ENCODE measurements at regions not wholly inside any gene's neighbourhood (a gene's known extent, or its start where the extent isn't known, plus 50 kb on each side); places are given as distances from the start of the nearest gene placed in this dataset.
"Not testable (repeated sequence)": the region's sequence is repeated elsewhere in the genome, so short reads cannot be mapped to it uniquely, and the experiment has no call there.

GRCh38 chr14:31911160-31911559, 165.9 kb upstream of the ARHGAP5 start:
- no peak for TF ChIP-seq CTCF (IDR thresholded peaks at IDR 0.05)
- Mint-ChIP-seq H3K4me3 (no peak overlapping the region), H3K36me3 (ENCODE audit: low read depth) (peaks cover 12% of the 10 kb centered on the region), H3K27ac (no peak overlapping the region), H3K9me3 (peaks cover 28% of the 10 kb centered on the region), H3K4me1 (no peaks in the 10 kb centered on the region), H3K27me3 (ENCODE audit: low read depth, poor library complexity) (peaks cover 6% of the 10 kb centered on the region)
- no peak for DNase-seq

- Mint-ChIP-seq H3K27ac (no peak overlapping the region), H3K4me1 (no peaks in the 10 kb centered on the region), H3K36me3 (ENCODE audit: low read depth) (peaks cover 12% of the 10 kb centered on the region), H3K27me3 (ENCODE audit: low read depth, poor library complexity) (peaks cover 6% of the 10 kb centered on the region), H3K9me3 (peaks cover 28% of the 10 kb centered on the region), H3K4me3 (no peak overlapping the region)
- no peak for DNase-seq
- no peak for TF ChIP-seq CTCF (IDR thresholded peaks at IDR 0.05)
Observed at GRCh38 chr14:31913370-31913769, 163.7 kb upstream of the ARHGAP5 start.

DNA sequence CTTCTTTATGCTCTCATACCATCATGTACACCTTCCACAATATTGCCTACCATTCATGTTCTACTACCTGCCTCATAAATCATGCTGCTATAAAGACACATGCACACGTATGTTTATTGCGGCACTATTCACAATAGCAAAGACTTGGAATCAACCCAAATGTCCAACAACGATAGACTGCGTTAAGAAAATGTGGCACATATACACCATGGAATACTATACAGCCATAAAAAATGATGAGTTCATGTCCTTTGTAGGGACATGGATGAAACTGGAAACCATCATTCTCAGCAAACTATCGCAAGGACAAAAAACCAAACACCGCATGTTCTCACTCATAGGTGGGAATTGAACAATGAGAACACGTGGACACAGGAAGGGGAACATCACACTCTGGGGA, 158.8 kb upstream of the ARHGAP5 start:
- not testable (repeated sequence) for H3K4me1 Mint-ChIP-seq; H3K4me3 Mint-ChIP-seq; H3K9me3 Mint-ChIP-seq; H3K27ac Mint-ChIP-seq; DNase-seq; H3K36me3 Mint-ChIP-seq (ENCODE audit: low read depth); H3K27me3 Mint-ChIP-seq (ENCODE audit: low read depth, poor library complexity)

DNA sequence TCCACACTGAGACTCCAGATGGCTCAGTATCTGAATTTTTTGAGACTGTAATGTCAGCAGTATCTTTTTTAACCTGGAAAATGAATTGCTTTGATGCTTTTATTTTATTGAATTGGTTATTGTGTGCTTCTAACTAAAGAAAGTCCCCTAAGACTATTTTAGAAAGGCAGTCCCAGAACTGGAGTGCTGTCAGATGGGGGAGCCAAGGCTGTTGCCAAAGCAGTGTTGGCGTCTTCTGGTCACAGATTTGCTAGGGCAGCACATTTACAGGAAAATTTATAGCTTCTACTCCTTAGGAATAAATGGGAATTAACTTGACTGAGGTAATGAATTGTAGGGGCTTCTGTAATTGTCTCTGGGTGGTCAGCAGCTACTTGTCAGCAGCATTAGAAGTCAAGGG, 157.1 kb upstream of the ARHGAP5 start:
- Mint-ChIP-seq H3K4me1 (peaks cover 4% of the 10 kb centered on the region), H3K27me3 (ENCODE audit: low read depth, poor library complexity) (peaks cover 4% of the 10 kb centered on the region), H3K36me3 (ENCODE audit: low read depth) (no peaks in the 10 kb centered on the region), H3K4me3 (no peak overlapping the region), H3K27ac (no peak overlapping the region), H3K9me3 (no peaks in the 10 kb centered on the region)
- no peak for DNase-seq
- TF ChIP-seq CTCF (IDR thresholded peaks at IDR 0.05), result no peak

DNA sequence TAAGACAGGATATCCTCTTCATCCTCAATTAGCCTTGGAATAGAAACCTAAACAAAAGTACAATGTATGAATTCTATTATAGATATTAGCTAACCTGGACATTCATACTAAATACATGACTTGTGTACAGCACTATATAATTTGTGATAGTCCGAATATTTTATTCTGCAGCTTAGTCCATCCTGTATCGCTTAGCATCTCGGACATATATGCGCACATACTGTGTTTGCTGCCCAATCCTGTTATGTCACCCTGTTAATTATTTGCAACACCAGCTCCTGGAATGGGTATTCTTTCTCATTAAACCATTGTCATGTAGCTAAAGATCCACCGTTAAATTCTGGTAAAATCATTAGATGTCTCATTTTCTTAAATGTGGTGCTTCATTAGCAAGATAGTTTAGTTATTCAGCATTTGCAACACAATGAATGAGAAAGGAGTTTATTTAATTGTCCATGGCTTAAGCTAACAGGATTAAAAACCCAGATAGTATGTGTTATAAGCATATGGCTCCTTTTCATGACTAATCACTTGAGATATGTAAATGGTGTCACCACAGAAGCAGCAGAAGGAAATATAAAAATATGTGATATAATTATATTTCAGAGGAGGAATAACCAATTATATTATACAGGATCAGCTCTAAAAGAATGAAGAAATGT, 156.0 kb upstream of the ARHGAP5 start:
- no peaks in the 10 kb centered on the region for H3K36me3 Mint-ChIP-seq (ENCODE audit: low read depth)
- peaks cover 4% of the 10 kb centered on the region for H3K4me1 Mint-ChIP-seq
- TF ChIP-seq CTCF (IDR thresholded peaks at IDR 0.05), result no peak
- H3K27ac Mint-ChIP-seq, result no peak overlapping the region
- peaks cover 4% of the 10 kb centered on the region for H3K27me3 Mint-ChIP-seq (ENCODE audit: low read depth, poor library complexity)
- no peak for DNase-seq
- H3K9me3 Mint-ChIP-seq, result no peaks in the 10 kb centered on the region
- H3K4me3 Mint-ChIP-seq, result no peak overlapping the region

GRCh38 chr14:31921721-31922120, 155.4 kb upstream of the ARHGAP5 start:
- no peak for DNase-seq
- Mint-ChIP-seq H3K27ac (no peak overlapping the region), H3K9me3 (no peaks in the 10 kb centered on the region), H3K4me3 (no peak overlapping the region), H3K36me3 (ENCODE audit: low read depth) (no peaks in the 10 kb centered on the region), H3K4me1 (peaks cover 4% of the 10 kb centered on the region), H3K27me3 (ENCODE audit: low read depth, poor library complexity) (peaks cover 4% of the 10 kb centered on the region)
- no peak for TF ChIP-seq CTCF (IDR thresholded peaks at IDR 0.05)

Measured in nephron progenitor cell (in vitro differentiated cells).